Neural progenitor cell (in vitro differentiated cells): ENCODE measurements at regions not wholly inside any gene's neighbourhood (a gene's known extent, or its start where the extent isn't known, plus 50 kb on each side); places are given as distances from the start of the nearest gene placed in this dataset.

Source experiments
- DNase-seq: peaks from one replicate; pipeline ENCODE4 v3.0.0-alpha.2; 2016; ENCODE audit warnings: low spot score
- H2AFZ ChIP-seq: fragments of 200-600 bp; sonication (generic); replicated peaks from 2 replicates; pipeline ENCODE4 v1.6.1; 2016; ENCODE audit warnings: antibody characterized with exemption
- H3F3A ChIP-seq: fragments of 200-600 bp; sonication (generic); 2 replicates; pipeline ENCODE4 v1.6.1; 2016; ENCODE audit warnings: antibody characterized with exemption, low read depth
- H3K27ac ChIP-seq: fragments of 200-600 bp; sonication (generic); 2 replicates; pipeline ENCODE4 v1.5.1; 2016; ENCODE audit warnings: mild to moderate bottlenecking
- H3K27me3 ChIP-seq: fragments of 200-600 bp; sonication (generic); 2 replicates; pipeline ENCODE4 v1.6.1; 2016; ENCODE audit warnings: mild to moderate bottlenecking, moderate library complexity
- H3K36me3 ChIP-seq: fragments of 200-600 bp; sonication (generic); 2 replicates; pipeline ENCODE4 v1.5.1; 2016
- H3K4me1 ChIP-seq: fragments of 200-600 bp; sonication (generic); 2 replicates; pipeline ENCODE4 v1.6.1; 2016; ENCODE audit warnings: mixed run types
- H3K4me2 ChIP-seq: fragments of 200-600 bp; sonication (generic); 2 replicates; pipeline ENCODE4 v1.6.1; 2016
- H3K4me3 ChIP-seq: fragments of 200-600 bp; sonication (generic); 2 replicates; pipeline ENCODE4 v1.5.1; 2016
- H3K79me2 ChIP-seq: fragments of 200-600 bp; sonication (generic); 2 replicates; pipeline ENCODE4 v1.6.1; 2016; ENCODE audit warnings: low read depth
- H3K9ac ChIP-seq: fragments of 200-600 bp; sonication (generic); 2 replicates; pipeline ENCODE4 v1.6.1; 2016
- H3K9me3 ChIP-seq: fragments of 200-600 bp; sonication (generic); 2 replicates; pipeline ENCODE4 v1.5.1; 2016; ENCODE audit warnings: low read depth
- H4K20me1 ChIP-seq: fragments of 200-600 bp; sonication (generic); 2 replicates; pipeline ENCODE4 v1.6.1; 2016; ENCODE audit warnings: low read depth
- H3K27ac Mint-ChIP-seq: 3 replicates; pipeline ENCODE4 v1.8.0; 2021; ENCODE audit warnings: mixed read lengths
- H3K27me3 Mint-ChIP-seq: 2 replicates; pipeline ENCODE4 v1.8.0; 2022; ENCODE audit warnings: low read depth, mild to moderate bottlenecking, inconsistent platforms, moderate library complexity, mixed read lengths; ENCODE audit not compliant: insufficient read depth
- H3K36me3 Mint-ChIP-seq: 3 replicates; pipeline ENCODE4 v1.8.0; 2021; ENCODE audit warnings: mixed read lengths
- H3K4me1 Mint-ChIP-seq: 3 replicates; pipeline ENCODE4 v1.8.0; 2021; ENCODE audit warnings: mixed read lengths
- H3K4me3 Mint-ChIP-seq: 3 replicates; pipeline ENCODE4 v1.8.0; 2021; ENCODE audit warnings: mild to moderate bottlenecking, moderate library complexity, mixed read lengths
- H3K9me3 Mint-ChIP-seq: 3 replicates; pipeline ENCODE4 v1.8.0; 2020; ENCODE audit warnings: mixed read lengths
- EZH2 ChIP-seq: fragments of 200-600 bp; sonication (generic); IDR thresholded peaks from 2 replicates; pipeline ENCODE4 v1.6.1; 2017; ENCODE audit warnings: antibody characterized with exemption, mild to moderate bottlenecking, moderate library complexity
- EZH2phosphoT487 ChIP-seq: fragments of 200-600 bp; sonication (generic); IDR thresholded peaks from 2 replicates; pipeline ENCODE4 v1.6.1; 2017; ENCODE audit warnings: antibody characterized with exemption
- TF ChIP-seq, protein P1 (sequence below): fragments of 200-600 bp; sonication (generic); IDR thresholded peaks from 2 replicates; pipeline ENCODE4 v1.5.1; 2017; ENCODE audit warnings: antibody characterized with exemption, mild to moderate bottlenecking

GRCh38 chr15:62474021-62474770 lies 309.1 kb upstream of the C2CD4B start:
- Mint-ChIP-seq H3K9me3 (no peaks in the 10 kb centered on the region), H3K4me1 (peaks cover 33% of the 10 kb centered on the region), H3K36me3 (no peaks in the 10 kb centered on the region), H3K27me3 (peaks cover 5% of the 10 kb centered on the region), H3K27ac (no peak overlapping the region), H3K4me3 (no peak overlapping the region)
- no peak overlapping the region for H3K4me3 ChIP-seq
- no peaks in the 10 kb centered on the region for H3K27me3 ChIP-seq
- DNase-seq: no peak
- no peaks in the 10 kb centered on the region for H3K9me3 ChIP-seq
- no peak overlapping the region for H3K27ac ChIP-seq
- no peak overlapping the region for H3K4me2 ChIP-seq
- H3K79me2 ChIP-seq: no peaks in the 10 kb centered on the region
- no peak overlapping the region for H2AFZ ChIP-seq
- peaks cover 28% of the 10 kb centered on the region for H3K4me1 ChIP-seq
- no peaks in the 10 kb centered on the region for H3K36me3 ChIP-seq
- no peaks in the 10 kb centered on the region for H4K20me1 ChIP-seq
- TF ChIP-seq, protein P1, sequence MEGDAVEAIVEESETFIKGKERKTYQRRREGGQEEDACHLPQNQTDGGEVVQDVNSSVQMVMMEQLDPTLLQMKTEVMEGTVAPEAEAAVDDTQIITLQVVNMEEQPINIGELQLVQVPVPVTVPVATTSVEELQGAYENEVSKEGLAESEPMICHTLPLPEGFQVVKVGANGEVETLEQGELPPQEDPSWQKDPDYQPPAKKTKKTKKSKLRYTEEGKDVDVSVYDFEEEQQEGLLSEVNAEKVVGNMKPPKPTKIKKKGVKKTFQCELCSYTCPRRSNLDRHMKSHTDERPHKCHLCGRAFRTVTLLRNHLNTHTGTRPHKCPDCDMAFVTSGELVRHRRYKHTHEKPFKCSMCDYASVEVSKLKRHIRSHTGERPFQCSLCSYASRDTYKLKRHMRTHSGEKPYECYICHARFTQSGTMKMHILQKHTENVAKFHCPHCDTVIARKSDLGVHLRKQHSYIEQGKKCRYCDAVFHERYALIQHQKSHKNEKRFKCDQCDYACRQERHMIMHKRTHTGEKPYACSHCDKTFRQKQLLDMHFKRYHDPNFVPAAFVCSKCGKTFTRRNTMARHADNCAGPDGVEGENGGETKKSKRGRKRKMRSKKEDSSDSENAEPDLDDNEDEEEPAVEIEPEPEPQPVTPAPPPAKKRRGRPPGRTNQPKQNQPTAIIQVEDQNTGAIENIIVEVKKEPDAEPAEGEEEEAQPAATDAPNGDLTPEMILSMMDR: no peak
- TF ChIP-seq EZH2phosphoT487: no peak
- peaks cover 8% of the 10 kb centered on the region for H3F3A ChIP-seq
- no peak overlapping the region for H3K9ac ChIP-seq

DNA sequence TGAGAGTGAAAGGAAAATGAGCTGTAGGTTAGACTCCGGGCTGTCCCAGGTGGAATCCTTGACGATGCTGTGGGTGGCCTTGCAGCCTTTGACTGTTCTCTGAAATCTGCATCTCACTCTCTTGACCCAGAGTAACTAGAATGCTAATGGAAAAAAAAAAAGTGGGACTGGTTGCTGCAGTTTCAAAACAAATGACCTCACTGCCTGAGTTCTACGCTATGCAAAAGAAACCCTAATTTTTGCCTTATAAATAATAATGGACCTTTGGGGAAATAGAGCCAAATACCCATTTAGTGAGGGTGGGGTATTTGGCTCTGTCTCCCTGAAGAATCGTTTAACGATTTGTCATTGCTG lies 309.7 kb upstream of the C2CD4B start:
- Mint-ChIP-seq H3K27ac (no peak overlapping the region), H3K36me3 (no peaks in the 10 kb centered on the region), H3K4me3 (no peak overlapping the region), H3K4me1 (peaks cover 27% of the 10 kb centered on the region), H3K27me3 (peaks cover 2% of the 10 kb centered on the region), H3K9me3 (no peaks in the 10 kb centered on the region)
- H4K20me1 ChIP-seq: no peaks in the 10 kb centered on the region
- H3F3A ChIP-seq: peaks cover 8% of the 10 kb centered on the region
- no peak overlapping the region for H3K4me3 ChIP-seq
- no peaks in the 10 kb centered on the region for H3K27me3 ChIP-seq
- no peak overlapping the region for H3K27ac ChIP-seq
- H3K36me3 ChIP-seq: no peaks in the 10 kb centered on the region
- DNase-seq: no peak
- H2AFZ ChIP-seq: no peak overlapping the region
- no peak overlapping the region for H3K4me2 ChIP-seq
- no peaks in the 10 kb centered on the region for H3K79me2 ChIP-seq
- peaks cover 22% of the 10 kb centered on the region for H3K4me1 ChIP-seq
- H3K9me3 ChIP-seq: no peaks in the 10 kb centered on the region
- no peak overlapping the region for H3K9ac ChIP-seq
- TF ChIP-seq, protein P1: no peak
- TF ChIP-seq EZH2phosphoT487 (no peak), EZH2 (no peak)

GRCh38 chr15:62475591-62475990 lies 310.5 kb upstream of the C2CD4B start:
- peaks cover 24% of the 10 kb centered on the region for H3K4me1 Mint-ChIP-seq

More at GRCh38 chr15:62475591-62475990, 310.5 kb upstream of the C2CD4B start:
- H3K9ac ChIP-seq: no peak overlapping the region
- no peak overlapping the region for H3K27ac ChIP-seq
- no peak overlapping the region for H2AFZ ChIP-seq
- H3K27me3 ChIP-seq: no peaks in the 10 kb centered on the region
- Mint-ChIP-seq H3K4me3 (no peak overlapping the region), H3K27me3 (peaks cover 2% of the 10 kb centered on the region), H3K27ac (no peak overlapping the region), H3K36me3 (no peaks in the 10 kb centered on the region), H3K9me3 (no peaks in the 10 kb centered on the region)
- no peak overlapping the region for H3K4me2 ChIP-seq
- H4K20me1 ChIP-seq: no peaks in the 10 kb centered on the region
- no peaks in the 10 kb centered on the region for H3K36me3 ChIP-seq
- no peak for DNase-seq
- no peak overlapping the region for H3K4me3 ChIP-seq
- TF ChIP-seq EZH2phosphoT487: no peak
- TF ChIP-seq, protein P1: no peak
- no peak for TF ChIP-seq EZH2
- no peaks in the 10 kb centered on the region for H3K79me2 ChIP-seq
- peaks cover 8% of the 10 kb centered on the region for H3F3A ChIP-seq
- H3K4me1 ChIP-seq: peaks cover 15% of the 10 kb centered on the region
- H3K9me3 ChIP-seq: no peaks in the 10 kb centered on the region
